K562 (cell line): ENCODE measurements at regions not wholly inside any gene's neighbourhood (a gene's known extent, or its start where the extent isn't known, plus 50 kb on each side); places are given as distances from the start of the nearest gene placed in this dataset.

Source experiments
- ATAC-seq: fragments of 200-7000 bp; cut with Tn5 transposase; 3 replicates; pipeline ENCODE4 v1.9.1; 2020; ENCODE audit warnings: moderate library complexity
- BruUV-seq: library from RNA; stranded (reverse); fragments of 400-500 nt; replicated peaks from 2 replicates; lab custom pipeline; 2021; lab: Mats Ljungman, UMichigan
- CTCF ChIA-PET: fragments of 300-600 bp; formaldehyde crosslinking; extraction: SDS; loops from one replicate; lab custom pipeline; 2021; ENCODE audit warnings: low intra/inter-chr PET ratio; lab: Yijun Ruan, JAX
- POLR2A ChIA-PET: fragments of 300-600, 350-650 bp; sonication (Branson Sonifier 250); formaldehyde crosslinking; extraction: SDS; loops from one replicate; lab custom pipeline; 2021; ENCODE audit warnings: antibody characterized with exemption, inconsistent platforms; lab: Yijun Ruan, JAX
- DNase-seq, 4 experiments: peaks; one replicate each; pipeline versions ENCODE4 v3.0.0 to v3.0.0-alpha.2; 2011 to 2018; ENCODE audit warnings: low spot score in 3 of 4, mixed read lengths in 3 of 4; ENCODE audit errors: extremely low read depth in 1 of 4
- FAIRE-seq: peaks from 2 replicates; lab custom pipeline; 2011; peaks lifted over from hg19 to GRCh38; lab: Jason Lieb, UNC
- H2AFZ ChIP-seq: 2 replicates; pipeline ENCODE4 v1.6.0; 2011; ENCODE audit warnings: low read depth, low read length, control low read depth, inconsistent platforms
- H3K27ac ChIP-seq: fragments of 200-600 bp; 3 replicates; pipeline ENCODE4 v1.8.0; 2011; ENCODE audit warnings: low read depth, mild to moderate bottlenecking, control low read depth, inconsistent platforms, low read length, moderate library complexity, mixed read lengths; ENCODE audit errors: extremely low read depth
- H3K27me3 ChIP-seq, 2 experiments: fragments of 300-600 bp in 1 of 2; 2 replicates in 1 of 2; 3 replicates in 1 of 2; pipeline versions ENCODE4 v1.6.0 to v1.8.0; 2011; ENCODE audit warnings: inconsistent platforms in 2 of 2, low read length in 2 of 2, mild to moderate bottlenecking in 1 of 2, mixed read lengths in 1 of 2, moderate library complexity in 1 of 2; ENCODE audit not compliant: control insufficient read depth in 2 of 2, insufficient read depth in 2 of 2
- H3K36me3 ChIP-seq: fragments of 300-600 bp; 3 replicates; pipeline ENCODE4 v1.8.0; 2011; ENCODE audit warnings: mild to moderate bottlenecking, low read length, inconsistent platforms; ENCODE audit not compliant: control insufficient read depth, insufficient read depth
- H3K4me1 ChIP-seq, 2 experiments: fragments of 200-600 bp in 1 of 2; replicated peaks in 1 of 2; 2 replicates in 1 of 2; 3 replicates in 1 of 2; pipeline versions ENCODE4 v1.5.1 to v1.8.0; 2011; ENCODE audit warnings: inconsistent platforms in 2 of 2, low read length in 2 of 2, mild to moderate bottlenecking in 1 of 2, mixed read lengths in 1 of 2, moderate library complexity in 1 of 2; ENCODE audit not compliant: control insufficient read depth in 2 of 2, insufficient read depth in 2 of 2
- H3K4me2 ChIP-seq: 2 replicates; pipeline ENCODE4 v1.6.1; 2011; ENCODE audit warnings: low read length, control low read depth, inconsistent platforms, mixed read lengths; ENCODE audit not compliant: insufficient read depth
- H3K4me3 ChIP-seq: fragments of 200-600 bp; sonication (generic), shearing (Covaris generic); 2 replicates; pipeline ENCODE4 v1.5.1; 2016; ENCODE audit warnings: control low read depth, inconsistent platforms
- H3K79me2 ChIP-seq: fragments of 200-600 bp; 3 replicates; pipeline ENCODE4 v1.8.0; 2011; ENCODE audit warnings: low read length, inconsistent platforms; ENCODE audit not compliant: control insufficient read depth, insufficient read depth
- H3K9ac ChIP-seq, 2 experiments: 2 replicates each; pipeline versions ENCODE4 v1.6.0 to v1.6.1; 2011; ENCODE audit warnings: low read depth in 2 of 2, low read length in 2 of 2, control low read depth in 1 of 2, inconsistent platforms in 1 of 2, mild to moderate bottlenecking in 1 of 2, mixed read lengths in 1 of 2; ENCODE audit not compliant: insufficient read depth in 1 of 2
- H3K9me1 ChIP-seq: one replicate; pipeline ENCODE4 v1.6.0; 2011; ENCODE audit warnings: inconsistent platforms, mild to moderate bottlenecking, low read length, moderate library complexity; ENCODE audit not compliant: control insufficient read depth, insufficient read depth
- H3K9me3 ChIP-seq: replicated peaks from 2 replicates; pipeline ENCODE4 v1.5.1; 2011; ENCODE audit warnings: low read depth, low read length, inconsistent platforms; ENCODE audit not compliant: control insufficient read depth, insufficient read depth
- H4K20me1 ChIP-seq: replicated peaks from 2 replicates; pipeline ENCODE4 v1.6.1; 2011; ENCODE audit warnings: low read length, inconsistent platforms, mixed read lengths; ENCODE audit not compliant: control insufficient read depth, insufficient read depth
- EGR1 ChIP-seq: fragments of 450-650 bp; conservative IDR thresholded peaks from 2 replicates; pipeline ENCODE4 v1.6.1; 2017; ENCODE audit warnings: mild to moderate bottlenecking
- MAFF ChIP-seq: IDR thresholded peaks from 2 replicates; pipeline ENCODE4 v1.6.1; 2012; ENCODE audit warnings: low read length, improper control_type of control experiment
- MCM5 ChIP-seq: fragments of 450-650 bp; IDR thresholded peaks from 2 replicates; pipeline ENCODE4 v1.6.1; 2016; ENCODE audit warnings: low read depth
- RBM39 ChIP-seq: fragments of 200-400 bp; formaldehyde crosslinking; optimal IDR thresholded peaks from 2 replicates; pipeline ENCODE3; 2018; ENCODE audit warnings: low read depth, low read length
- SUPT5H ChIP-seq: fragments of 450-650 bp; IDR thresholded peaks from 2 replicates; pipeline ENCODE4 v1.6.1; 2016
- TFAP4 ChIP-seq: sonication (generic); formaldehyde crosslinking; IDR thresholded peaks from 2 replicates; pipeline ENCODE4 v1.8.0; 2022; ENCODE audit warnings: missing genetic modification reagents, mild to moderate bottlenecking, moderate library complexity, borderline replicate concordance
- THRB ChIP-seq: fragments of 450-650 bp; formaldehyde crosslinking; conservative IDR thresholded peaks from 2 replicates; pipeline ENCODE4 v1.4.0; 2022; ENCODE audit warnings: mild to moderate bottlenecking, missing genetic modification characterization
- ZNF311 ChIP-seq: fragments of 250-450 bp; sonication (Bioruptor Pico); IDR thresholded peaks from 2 replicates; pipeline ENCODE4 v1.4.0; 2020; ENCODE audit warnings: mild to moderate bottlenecking, moderate library complexity
- ZNF518B ChIP-seq: fragments of 250-450 bp; sonication (Bioruptor Pico); IDR thresholded peaks from 2 replicates; pipeline ENCODE4 v1.5.0; 2021; ENCODE audit warnings: mild to moderate bottlenecking, moderate library complexity
- ZNF77 ChIP-seq: fragments of 250-450 bp; sonication (Bioruptor Pico); IDR thresholded peaks from 2 replicates; pipeline ENCODE4 v1.5.0; 2020
- WGBS: fragments of 100-300 bp; shearing (Covaris generic); methylation state at CpG from one replicate; pipeline ENCODE4 v1.1.6; 2016; ENCODE audit warnings: low coverage, mixed read lengths; ENCODE audit not compliant: insufficient coverage; ENCODE audit errors: missing lambda C conversion rate; 5-methylcytosine and 5-hydroxymethylcytosine counted together
- in situ Hi-C: fragments of 300-500 bp; cut with MboI; formaldehyde crosslinking; loops from 4 replicates; pipeline ENCODE4 v1.15.0; 2018; ENCODE audit warnings: inconsistent platforms, mixed read lengths
- intact Hi-C: fragments of 100-400 bp; cut with micrococcal nuclease; formaldehyde crosslinking; loops from 2 replicates; pipeline ENCODE4 v1.14.2; 2022

- no peak overlapping the region for H2AFZ ChIP-seq
- no peaks in the 10 kb centered on the region for H3K9me3 ChIP-seq
- no peaks in the 10 kb centered on the region for H4K20me1 ChIP-seq
- no TSS peak for BruUV-seq
- H3K4me3 ChIP-seq: no peak overlapping the region
- no peak for FAIRE-seq
- intact Hi-C loops: no loop called here
- H3K27ac ChIP-seq: no peak overlapping the region
- no peaks in the 10 kb centered on the region for H3K79me2 ChIP-seq
- H3K27me3 ChIP-seq: no peaks in the 10 kb centered on the region
- no peak for DNase-seq
- no peaks in the 10 kb centered on the region for H3K4me1 ChIP-seq
- no peak overlapping the region for H3K4me2 ChIP-seq
- TF ChIP-seq SUPT5H: no peak
- ATAC-seq: no peak
- ChIA-PET POLR2A (no interaction called here), CTCF (no interaction called here)
- no peak overlapping the region for H3K9ac ChIP-seq
- WGBS: 0% methylated on average over 2 of the region's 2 CpGs
- in situ Hi-C loops: no loop called here
- H3K36me3 ChIP-seq: no peaks in the 10 kb centered on the region
- no peaks in the 10 kb centered on the region for H3K9me1 ChIP-seq
Observed at GRCh38 chr3:104606812-104607211, 759.9 kb upstream of the ALCAM start.

GRCh38 chr3:104610730-104611652 lies 755.7 kb upstream of the ALCAM start:
- ChIA-PET CTCF (no interaction called here), POLR2A (no interaction called here)
- H3K9me3 ChIP-seq: no peaks in the 10 kb centered on the region
- H3K9me1 ChIP-seq: no peaks in the 10 kb centered on the region
- WGBS: 0% methylated on average over 4 of the region's 4 CpGs
- no TSS peak for BruUV-seq
- H2AFZ ChIP-seq: no peak overlapping the region
- H3K27me3 ChIP-seq: no peaks in the 10 kb centered on the region
- FAIRE-seq: no peak
- no peak overlapping the region for H3K27ac ChIP-seq
- in situ Hi-C loops (no loop called here), intact Hi-C loops (no loop called here)
- no peak overlapping the region for H3K4me2 ChIP-seq
- no peak overlapping the region for H3K9ac ChIP-seq
- H4K20me1 ChIP-seq: no peaks in the 10 kb centered on the region
- no peaks in the 10 kb centered on the region for H3K36me3 ChIP-seq
- DNase-seq: no peak
- ATAC-seq: no peak
- no peaks in the 10 kb centered on the region for H3K4me1 ChIP-seq
- H3K4me3 ChIP-seq: no peak overlapping the region
- no peaks in the 10 kb centered on the region for H3K79me2 ChIP-seq
- no peak for TF ChIP-seq ZNF518B
- no peak for TF ChIP-seq EGR1
- no peak for TF ChIP-seq MCM5
- no peak for TF ChIP-seq TFAP4
- no peak for TF ChIP-seq THRB
- TF ChIP-seq ZNF77 (CRISPR knock-in tag): no peak
- no peak for TF ChIP-seq RBM39
- no peak for TF ChIP-seq MAFF
- TF ChIP-seq ZNF311 (CRISPR knock-in tag): no peak
